ENCODE measurements at regions not wholly inside any gene's neighbourhood (a gene's known extent, or its start where the extent isn't known, plus 50 kb on each side); places are given as distances from the start of the nearest gene placed in this dataset.

DNA sequence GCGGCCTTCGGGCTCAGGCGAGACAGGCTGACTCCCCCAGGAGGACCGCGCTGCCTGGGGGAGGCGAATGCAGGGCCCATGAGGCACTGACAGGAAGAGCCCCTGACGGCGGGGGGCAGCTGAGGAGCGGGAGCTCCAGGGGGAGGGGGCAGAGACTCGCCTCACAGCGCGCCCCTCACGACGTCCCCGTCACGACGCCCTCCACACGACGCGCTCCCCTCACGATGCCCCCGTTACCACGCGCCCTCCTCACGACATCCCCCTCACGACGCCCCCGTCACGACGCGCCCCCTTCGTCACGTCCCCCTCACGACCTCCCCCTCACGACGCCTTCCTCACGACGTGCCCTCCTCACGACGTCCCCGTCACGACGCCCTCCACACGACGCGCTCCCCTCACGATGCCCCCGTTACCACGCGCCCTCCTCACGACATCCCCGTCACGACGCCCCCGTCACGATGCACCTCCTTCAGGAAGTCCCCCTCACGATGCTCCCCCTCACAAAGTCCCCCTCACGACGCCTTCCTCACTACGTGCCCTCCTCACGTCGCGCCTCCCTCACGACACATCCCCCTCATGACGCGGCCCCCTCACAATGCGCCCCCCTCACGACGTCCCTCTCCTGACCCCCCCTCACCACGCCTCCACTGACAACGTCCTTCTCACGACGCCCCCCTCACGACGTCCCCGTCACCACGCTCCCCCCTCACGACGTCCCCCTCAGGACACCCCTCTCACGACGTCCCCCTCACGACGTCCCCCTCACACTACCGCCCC, 99.6 kb downstream of the ING1 start:
- DNase-seq (ENCODE audit: low read depth): no peak
- TF ChIP-seq, protein P1, sequence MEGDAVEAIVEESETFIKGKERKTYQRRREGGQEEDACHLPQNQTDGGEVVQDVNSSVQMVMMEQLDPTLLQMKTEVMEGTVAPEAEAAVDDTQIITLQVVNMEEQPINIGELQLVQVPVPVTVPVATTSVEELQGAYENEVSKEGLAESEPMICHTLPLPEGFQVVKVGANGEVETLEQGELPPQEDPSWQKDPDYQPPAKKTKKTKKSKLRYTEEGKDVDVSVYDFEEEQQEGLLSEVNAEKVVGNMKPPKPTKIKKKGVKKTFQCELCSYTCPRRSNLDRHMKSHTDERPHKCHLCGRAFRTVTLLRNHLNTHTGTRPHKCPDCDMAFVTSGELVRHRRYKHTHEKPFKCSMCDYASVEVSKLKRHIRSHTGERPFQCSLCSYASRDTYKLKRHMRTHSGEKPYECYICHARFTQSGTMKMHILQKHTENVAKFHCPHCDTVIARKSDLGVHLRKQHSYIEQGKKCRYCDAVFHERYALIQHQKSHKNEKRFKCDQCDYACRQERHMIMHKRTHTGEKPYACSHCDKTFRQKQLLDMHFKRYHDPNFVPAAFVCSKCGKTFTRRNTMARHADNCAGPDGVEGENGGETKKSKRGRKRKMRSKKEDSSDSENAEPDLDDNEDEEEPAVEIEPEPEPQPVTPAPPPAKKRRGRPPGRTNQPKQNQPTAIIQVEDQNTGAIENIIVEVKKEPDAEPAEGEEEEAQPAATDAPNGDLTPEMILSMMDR (conservative IDR thresholded peaks at IDR 0.05; ENCODE audit: low read depth, low read length): no peak
- peak overlapping the region; percentile 35 for H3K4me3 ChIP-seq (ENCODE audit: low read length)

DNA sequence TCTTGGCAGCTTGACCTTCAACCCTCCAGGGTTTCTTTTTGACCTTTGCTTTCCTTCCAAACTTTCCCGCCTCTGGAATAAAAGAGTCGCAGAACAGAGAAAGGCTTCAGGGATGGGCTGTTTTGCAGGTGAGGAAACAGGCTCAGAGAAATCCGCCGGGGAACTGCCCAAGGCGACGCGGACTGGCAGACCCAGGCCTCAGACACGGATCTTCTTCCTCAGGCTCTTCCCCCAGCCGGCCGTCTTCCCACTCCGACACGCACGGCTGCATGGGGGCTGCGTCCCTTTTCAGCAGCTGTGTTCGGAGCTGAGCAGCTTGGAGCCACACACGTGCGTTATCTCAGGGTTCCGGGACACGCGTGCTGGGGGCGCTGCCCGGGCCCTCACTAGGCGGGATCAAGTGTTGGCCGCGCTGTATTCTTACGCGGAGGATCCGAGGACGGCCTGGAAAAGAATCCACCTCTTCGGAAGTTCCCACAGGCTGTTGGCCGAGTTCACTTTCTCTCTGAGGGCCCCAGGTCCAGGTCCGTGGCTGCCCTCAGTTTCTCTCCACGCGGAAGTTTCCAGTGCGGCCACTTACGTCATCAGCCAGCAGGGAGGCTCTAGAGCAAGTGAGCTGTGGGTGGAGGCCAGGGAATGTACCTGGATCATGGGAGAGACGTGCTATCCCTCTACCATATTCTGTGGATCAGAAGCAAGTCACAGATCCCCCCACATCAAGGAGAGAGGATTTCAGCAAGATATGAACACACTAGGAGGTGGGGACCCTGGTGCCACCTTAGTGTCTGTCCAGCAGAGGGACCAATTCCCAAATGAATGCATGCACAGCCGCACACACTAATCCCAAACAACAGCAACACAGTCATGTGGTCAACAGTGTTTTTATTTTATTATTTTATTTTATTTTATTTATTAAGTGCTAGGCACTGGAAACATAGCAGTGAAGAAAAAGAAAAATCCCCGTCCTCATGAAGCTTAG, 100.4 kb downstream of the ING1 start:
- DNase-seq (ENCODE audit: low read depth): no peak
- TF ChIP-seq, protein P1 (conservative IDR thresholded peaks at IDR 0.05; ENCODE audit: low read depth, low read length): peak; percentile 37
- no peak overlapping the region for H3K4me3 ChIP-seq (ENCODE audit: low read length)

DNA sequence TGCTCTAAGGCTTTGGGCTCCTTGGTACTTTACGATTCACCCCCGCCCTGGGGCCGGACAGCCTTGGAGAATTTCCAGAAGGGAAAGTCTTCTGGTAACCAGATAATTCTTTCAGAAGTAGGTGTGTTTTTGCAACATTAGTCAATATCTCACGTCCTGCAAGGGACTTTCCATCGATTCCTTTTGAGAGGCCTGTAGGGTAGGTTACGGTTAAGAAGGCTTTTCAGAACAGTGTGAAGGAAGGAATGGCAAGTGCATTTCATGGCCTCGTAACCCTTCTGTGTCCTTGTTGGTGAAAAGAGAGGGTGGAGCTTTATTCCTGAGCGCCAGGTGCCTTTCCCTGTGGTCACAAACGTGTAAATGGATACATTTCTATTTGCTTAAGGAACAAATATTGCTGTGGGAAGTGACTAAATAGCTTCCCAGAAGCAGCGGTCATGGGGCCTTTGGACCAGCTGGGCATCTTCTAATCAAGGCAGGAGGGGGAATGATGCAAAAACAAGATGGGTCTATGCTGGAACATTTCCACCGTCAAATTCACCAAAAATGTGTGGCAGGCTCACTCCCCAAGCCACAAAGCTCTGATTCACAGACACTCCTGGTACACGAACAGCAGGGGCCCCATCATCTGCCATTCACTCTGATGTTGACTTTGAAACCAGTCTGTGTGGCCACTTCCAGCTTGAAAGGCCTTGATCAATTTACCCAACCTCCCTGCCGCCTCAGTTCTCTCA, 99.2 kb downstream of the ANKRD10 start:
- DNase-seq (ENCODE audit: low read depth): no peak
- no peak overlapping the region for H3K4me3 ChIP-seq (ENCODE audit: low read length)
- TF ChIP-seq, protein P1 (conservative IDR thresholded peaks at IDR 0.05; ENCODE audit: low read depth, low read length): no peak

DNA sequence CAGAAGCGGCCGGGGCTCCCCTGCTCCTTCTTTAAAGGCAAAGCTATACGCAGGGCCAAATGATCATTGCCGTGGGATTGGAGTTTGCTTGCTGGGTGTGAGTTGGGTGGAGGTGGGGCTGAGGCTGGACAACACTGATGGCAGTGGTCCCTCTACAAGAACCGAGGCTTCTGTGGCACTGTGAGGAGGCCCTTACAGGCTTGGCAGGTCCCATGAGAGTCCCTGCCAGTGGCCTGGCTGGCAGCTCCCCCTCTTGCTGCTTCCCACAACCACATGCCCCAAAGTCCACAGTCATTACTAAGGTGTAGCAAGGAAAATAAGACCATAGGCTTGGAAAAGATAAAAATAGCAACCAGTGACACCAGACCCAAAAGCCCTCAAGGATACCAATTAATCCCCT, 98.4 kb downstream of the ANKRD10 start:
- DNase-seq (ENCODE audit: low read depth): no peak
- TF ChIP-seq, protein P1 (conservative IDR thresholded peaks at IDR 0.05; ENCODE audit: low read depth, low read length): no peak
- H3K4me3 ChIP-seq (ENCODE audit: low read length): no peak overlapping the region

DNA sequence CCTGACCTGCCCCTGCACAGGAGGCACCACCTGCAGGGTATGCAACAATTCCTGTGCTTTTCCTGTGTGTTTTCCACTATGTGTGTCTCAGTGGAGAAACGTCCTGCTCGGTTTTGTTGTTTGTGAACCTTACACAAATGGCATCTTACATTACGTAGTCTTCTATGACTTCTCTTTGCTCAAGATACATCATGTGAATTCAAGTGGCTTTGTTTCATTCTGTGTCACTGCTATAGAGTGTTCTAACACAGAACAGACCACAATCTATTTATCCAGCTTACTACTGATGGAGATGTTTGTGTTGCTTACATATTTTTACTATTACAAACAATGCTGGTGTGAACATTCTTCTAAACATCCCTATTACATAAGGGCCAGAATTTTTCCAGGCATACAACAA, 97.7 kb downstream of the ANKRD10 start:
- H3K4me3 ChIP-seq (ENCODE audit: low read length): no peak overlapping the region
- TF ChIP-seq, protein P1 (conservative IDR thresholded peaks at IDR 0.05; ENCODE audit: low read depth, low read length): no peak
- DNase-seq (ENCODE audit: low read depth): no peak

DNA sequence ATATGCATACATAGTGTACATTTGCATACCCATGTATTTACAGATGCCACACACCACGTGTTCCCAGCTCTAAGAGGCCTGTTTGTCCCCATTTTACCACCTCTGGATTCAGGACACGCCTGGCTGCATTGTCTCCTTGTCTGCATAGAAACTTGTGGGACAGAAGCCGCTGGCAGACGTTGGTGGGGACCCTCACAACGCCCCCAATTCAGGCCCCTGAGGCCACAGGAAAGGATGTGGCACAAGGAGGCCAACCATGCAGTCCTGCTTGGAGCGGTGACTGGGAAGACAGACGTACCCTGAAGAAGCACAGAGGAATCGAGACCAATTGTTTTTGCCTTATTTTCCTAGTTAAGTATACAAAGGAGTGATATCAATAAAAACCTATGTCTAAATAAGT, 96.1 kb downstream of the ANKRD10 start:
- TF ChIP-seq, protein P1 (conservative IDR thresholded peaks at IDR 0.05; ENCODE audit: low read depth, low read length): no peak
- no peak overlapping the region for H3K4me3 ChIP-seq (ENCODE audit: low read length)
- DNase-seq (ENCODE audit: low read depth): no peak
